ENCODE measurements at regions not wholly inside any gene's neighbourhood (a gene's known extent, or its start where the extent isn't known, plus 50 kb on each side); places are given as distances from the start of the nearest gene placed in this dataset.

DNA sequence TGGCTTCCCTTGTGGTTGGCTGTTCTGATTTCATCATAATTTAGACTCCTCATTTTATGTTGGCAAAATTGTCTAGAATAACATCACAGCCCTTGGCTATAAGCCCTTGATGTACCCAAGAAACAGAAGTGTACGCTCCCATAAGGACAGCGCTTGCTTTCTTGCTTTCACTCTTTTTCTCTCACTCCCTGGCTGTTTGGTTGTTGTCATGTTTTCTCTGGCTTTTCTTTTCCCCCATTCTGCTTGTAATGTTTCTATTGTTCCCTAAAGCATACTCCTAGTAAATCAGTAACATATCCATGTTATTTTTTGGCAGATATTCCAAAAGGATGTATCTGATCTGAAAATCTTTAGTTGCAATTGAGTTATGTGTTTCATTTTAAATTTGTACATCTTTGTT is 530.5 kb downstream of the NOVA1 start:
- TF ChIP-seq POLR2A (IDR thresholded peaks at IDR 0.05; ENCODE audit: low read length) = no peak
- no peak for TF ChIP-seq GATA1 (IDR thresholded peaks at IDR 0.05; ENCODE audit: low read depth, low read length)
